RPMI7951 (cell line): ENCODE measurements at regions not wholly inside any gene's neighbourhood (a gene's known extent, or its start where the extent isn't known, plus 50 kb on each side); places are given as distances from the start of the nearest gene placed in this dataset.

ENCODE experiments used
- DNase-seq: peaks from one replicate; pipeline ENCODE4 v3.0.0-alpha.2; 2012; ENCODE audit warnings: low read depth

GRCh38 chr22:27472975-27473374 lies 328.6 kb downstream of the MN1 start:
- DNase-seq: no peak

DNA sequence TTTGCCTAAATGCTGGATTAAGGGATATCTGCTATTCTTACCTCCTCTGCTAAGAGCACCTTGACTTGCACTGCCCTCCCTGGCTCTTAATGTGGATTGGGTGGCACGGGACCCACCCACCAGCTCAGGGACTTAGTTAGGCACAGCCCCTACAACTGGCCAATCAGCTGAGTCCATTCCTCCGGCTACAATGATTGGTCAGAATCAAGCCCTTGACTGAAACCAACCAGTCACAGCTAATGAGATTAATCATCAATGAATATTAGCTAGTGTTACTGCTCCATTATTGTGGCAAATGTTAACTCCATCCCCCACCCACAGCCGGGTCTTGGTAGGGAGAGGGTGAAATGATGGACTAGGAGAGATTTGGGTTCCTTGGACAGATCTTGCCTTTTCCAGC lies 328.0 kb downstream of the MN1 start:
- DNase-seq: no peak

DNA sequence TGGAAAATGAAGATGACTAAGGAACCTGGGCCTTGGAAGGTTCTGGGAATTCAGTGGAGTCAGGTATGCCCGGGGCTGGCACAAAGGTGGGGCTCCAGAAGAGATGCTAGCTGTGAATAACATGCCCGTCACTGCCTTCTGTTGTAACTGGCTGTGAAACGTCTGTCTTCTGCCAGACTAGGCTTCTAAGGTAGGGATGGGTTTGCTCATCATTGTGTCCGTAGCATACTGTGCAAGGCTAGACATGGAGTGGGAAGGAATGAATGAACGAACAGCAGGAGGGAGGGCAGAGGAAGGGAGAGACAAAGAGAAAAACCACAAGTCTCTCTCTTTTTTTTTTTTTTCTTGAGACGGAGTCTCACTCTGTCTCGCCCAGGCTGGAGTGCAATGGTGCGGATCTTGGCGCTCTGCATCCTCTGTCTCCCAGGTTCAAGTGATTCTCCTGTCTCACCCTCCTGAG lies 327.4 kb downstream of the MN1 start:
- DNase-seq: no peak

DNA sequence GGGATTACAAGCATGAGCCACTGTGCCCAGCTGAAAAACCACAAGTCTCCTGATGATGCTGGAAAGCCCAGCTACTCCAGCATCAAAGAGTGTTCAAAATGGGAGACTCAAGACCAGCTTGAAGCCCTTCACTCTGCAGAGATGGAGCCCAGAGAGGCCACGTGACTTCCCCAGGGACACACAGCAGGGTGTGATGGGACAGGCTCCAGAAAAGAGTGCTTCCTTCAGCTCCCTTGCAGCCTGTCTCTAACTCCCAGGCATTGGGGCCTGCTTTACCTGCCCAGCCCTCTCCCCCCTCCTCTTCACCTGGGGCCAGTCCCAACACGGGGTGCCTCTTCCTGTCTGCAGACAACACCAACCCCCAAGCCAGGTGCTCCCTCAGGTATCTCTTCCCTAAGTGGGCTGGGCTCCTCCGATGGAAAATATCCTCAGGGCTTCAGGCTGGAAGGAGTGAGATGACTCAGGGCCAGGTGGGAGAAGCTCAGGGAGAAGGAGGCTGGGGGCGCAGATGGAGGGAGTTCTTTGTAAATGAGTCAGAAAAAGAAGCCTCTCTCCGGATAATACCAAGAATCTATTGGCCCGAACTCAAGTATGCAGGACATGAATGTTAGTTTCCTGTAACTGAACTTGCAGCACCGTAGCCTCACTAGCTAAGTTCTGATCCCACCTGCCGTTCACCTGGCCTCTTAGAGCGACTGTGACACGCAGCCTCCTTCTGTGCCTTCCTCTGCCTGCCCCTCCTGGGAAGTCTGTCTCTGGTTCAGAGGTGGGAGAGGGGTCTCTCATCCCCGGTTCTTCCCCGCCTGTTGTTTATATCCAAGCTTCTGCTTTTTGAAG lies 326.6 kb downstream of the MN1 start:
- DNase-seq: peak; percentile 92

- no peak for DNase-seq
Measured at GRCh38 chr22:27475548-27475897, 326.0 kb downstream of the MN1 start.

DNA sequence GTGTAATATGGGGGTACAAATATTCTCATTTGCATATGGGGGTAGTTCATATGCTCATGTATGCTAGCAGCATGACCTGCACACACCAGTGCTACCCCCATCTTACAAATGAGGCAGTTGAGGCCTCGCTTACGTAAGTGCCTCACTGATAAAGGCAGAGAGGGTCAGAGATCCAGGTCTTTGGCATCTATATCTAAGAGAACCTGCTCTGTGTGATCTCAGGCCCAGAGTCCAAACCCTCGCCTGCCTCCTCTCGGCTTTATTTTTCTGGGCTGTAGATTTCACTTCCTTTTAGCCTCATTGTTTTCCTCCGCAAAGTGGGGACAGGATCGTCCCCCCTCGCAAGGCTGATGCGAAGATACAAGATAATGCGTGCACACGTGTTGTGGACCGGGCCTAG lies 325.2 kb downstream of the MN1 start:
- no peak for DNase-seq

- peak; percentile 79 for DNase-seq
Measured at GRCh38 chr22:27476729-27477128, 324.8 kb downstream of the MN1 start.

DNA sequence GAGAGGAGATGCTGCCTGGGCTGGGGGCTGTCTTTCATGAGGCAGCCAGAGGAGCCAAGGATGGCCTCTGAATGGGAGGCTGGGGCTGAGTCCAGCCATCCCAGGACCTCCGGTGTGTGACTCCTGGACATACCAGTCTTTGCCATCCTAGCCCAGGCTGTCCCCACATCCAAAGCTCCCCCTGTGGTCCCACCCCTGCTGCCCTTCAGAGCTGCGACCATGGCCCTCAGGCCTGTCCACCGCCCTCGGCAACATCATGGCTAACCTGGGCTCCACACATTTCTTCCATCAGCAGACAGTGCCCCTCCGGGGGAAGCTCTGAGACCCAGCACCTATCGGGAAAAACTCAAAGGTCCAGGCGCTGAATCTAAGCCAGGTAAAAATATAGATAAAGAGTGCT lies 324.4 kb downstream of the MN1 start:
- no peak for DNase-seq

GRCh38 chr22:27480487-27480886 lies 321.1 kb downstream of the MN1 start:
- DNase-seq: no peak

DNA sequence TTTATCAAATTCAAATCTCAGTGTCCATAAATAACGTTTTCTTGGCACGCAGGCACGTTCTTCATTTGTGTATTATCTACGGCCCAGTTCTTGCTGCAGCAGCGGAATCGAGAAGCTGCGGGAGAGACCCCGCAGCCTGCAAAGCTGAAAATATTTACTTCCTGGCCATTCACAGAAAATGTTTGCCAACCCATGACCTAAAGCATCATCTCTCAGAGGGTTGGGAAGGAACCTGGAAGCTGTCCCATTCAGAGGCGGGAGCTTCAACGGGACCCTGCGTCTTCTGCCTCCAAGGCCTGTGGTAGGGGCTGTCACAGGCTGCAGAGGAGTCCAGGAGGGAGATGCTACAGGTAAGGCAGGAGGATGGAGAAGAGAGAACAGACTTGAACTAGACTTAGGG lies 319.2 kb downstream of the MN1 start:
- DNase-seq: no peak

DNA sequence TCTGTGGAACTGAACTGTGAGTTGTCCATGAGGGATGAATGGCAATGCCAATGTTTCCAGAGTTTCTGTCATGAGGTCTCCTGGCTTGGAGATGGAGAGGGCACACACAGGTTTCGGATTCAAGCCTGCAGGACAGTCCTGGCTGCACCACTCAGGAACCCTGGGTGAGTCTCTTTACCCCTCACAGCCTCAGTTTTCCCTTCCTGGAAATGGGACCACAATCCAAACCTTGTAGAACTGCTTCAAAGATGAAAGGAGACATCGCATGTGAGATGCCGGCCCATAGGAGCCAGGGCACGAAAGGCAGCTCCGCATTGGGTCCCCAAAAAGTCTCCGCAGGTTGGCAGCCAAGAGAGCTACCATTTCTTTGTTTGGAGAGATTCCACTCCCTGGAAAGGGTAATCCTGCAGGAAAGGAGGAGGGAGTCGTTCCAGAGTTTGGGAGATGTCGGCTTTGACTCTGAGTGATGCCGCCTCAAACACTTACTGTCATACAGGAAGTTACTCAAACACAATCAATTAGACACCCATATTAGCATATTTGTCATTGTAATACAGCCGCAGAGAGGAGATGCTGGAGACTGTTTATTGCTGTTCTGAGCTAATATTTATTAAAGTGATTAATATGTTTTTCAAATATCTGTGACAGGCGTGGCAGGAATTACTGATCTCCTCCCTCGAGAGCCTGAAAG lies 318.3 kb downstream of the MN1 start:
- no peak for DNase-seq

DNA sequence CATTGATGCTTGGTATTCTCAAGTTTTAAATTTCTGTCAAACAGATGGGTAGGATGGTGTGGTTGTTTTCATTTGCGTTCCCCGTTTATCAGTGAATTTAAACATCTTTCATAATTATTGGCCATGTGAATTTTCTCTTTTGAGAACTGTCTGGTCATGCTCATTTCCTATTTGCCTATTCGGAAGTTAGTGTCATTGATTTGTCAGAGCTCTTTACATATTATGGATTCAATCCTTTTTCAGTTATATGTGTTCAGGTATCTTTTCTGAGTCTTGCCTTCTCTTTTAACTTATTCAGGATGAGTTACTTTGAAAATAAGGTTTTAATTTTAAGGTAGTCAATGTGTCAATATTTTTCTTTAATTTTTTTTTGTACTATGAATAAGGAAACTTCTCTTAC lies 315.7 kb downstream of the MN1 start:
- DNase-seq: no peak

- no peak for DNase-seq
Measured at GRCh38 chr22:27487600-27488452, 313.7 kb downstream of the MN1 start.

GRCh38 chr22:27488456-27489177 lies 312.9 kb downstream of the MN1 start:
- DNase-seq: peak; percentile 47

GRCh38 chr22:27489178-27489675 lies 312.3 kb downstream of the MN1 start:
- DNase-seq: no peak

DNA sequence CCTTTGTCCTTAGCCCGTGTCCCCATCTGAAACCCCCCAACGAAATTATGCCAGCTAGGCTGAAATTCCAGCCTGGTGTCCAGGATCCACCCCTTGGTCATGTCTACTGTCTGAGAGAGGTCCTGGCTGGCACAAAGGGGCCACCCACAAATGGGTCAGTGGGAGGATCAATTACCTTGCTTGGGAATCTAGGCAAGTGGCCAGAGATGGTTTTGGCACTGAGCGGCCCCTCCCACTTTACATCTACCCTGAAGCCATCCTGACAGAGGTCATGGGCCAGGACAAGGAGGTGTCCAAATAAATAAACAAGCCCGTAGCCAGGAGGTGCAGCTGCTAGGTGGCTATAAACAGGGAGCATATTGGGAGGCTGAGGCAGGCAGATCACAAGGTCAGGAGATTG lies 311.5 kb downstream of the MN1 start:
- no peak for DNase-seq

- no peak for DNase-seq
Measured at GRCh38 chr22:27491888-27492287, 309.7 kb downstream of the MN1 start.

DNA sequence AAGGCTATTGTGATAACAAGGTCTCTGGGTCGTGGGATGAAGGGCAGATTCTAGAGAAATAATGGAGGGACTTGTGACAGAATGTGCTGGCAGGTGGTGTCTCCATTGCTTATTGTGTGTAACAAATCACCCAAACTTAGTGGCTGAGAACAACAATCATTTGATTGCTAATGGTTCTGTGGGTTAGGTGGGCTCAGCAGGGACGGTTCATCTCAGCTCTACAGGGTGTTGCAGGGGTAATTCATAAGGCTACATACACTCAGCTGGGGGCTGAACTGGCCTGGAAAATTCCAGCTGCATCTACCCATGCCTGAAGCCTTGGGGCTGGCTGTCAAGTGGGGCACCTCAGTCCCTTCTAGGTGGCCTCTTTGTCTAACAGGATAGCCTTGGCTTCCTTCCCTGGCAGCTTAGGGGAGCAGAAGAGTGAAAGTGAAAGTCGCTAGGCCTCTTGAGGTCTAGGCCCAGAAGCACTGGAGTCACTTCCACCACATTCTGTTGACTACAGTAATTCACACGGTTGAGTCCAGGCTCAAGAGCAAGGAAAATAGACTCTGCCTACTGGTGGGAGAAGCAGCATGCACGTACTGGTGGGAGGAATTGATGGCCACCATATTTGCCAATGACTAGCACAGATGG lies 308.9 kb downstream of the MN1 start:
- peak; percentile 76 for DNase-seq

- no peak for DNase-seq
Measured at GRCh38 chr22:27493796-27494195, 307.8 kb downstream of the MN1 start.

DNA sequence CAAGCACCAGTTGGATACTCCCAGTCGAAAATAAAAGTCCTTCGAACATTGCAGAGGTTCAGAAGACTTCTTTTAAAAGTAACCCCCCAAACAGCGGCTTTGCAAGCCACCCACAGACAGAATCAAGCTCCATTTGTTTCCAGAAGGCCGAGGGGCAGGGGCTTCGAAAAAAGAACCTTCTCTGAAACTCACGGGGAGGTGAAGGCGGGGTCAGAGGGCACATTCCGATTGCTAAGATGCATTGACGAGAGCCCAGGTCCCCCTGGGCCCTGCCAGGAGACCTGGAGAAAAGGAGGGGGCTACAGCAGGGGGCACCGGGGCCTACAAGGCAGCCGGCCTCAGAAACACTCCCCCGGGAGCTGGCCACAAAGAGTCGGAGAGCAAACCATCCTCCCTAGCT lies 306.8 kb downstream of the MN1 start:
- no peak for DNase-seq

DNA sequence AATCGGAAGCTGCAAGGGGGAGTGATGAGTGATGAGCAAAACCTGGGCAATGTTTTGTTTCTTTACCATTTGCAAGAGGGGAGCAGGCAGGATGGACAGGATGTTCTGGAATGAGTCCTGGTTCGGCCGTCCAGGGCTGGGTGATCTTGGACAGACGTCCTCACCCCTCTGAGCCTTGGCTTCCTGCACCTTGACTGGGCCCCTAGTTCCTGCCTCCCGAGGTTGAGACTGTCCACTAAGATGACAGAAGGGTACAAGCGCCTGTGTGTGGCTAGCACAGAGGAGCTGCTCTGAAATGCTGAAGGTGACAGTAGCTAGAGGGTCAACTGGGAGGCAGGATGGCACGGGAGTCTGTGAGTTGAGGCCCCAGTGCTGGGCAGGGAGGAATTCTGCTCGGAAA lies 306.2 kb downstream of the MN1 start:
- DNase-seq: no peak
